Upper lobe of left lung (tissue), 4 donors: ENCODE measurements at regions not wholly inside any gene's neighbourhood (a gene's known extent, or its start where the extent isn't known, plus 50 kb on each side); places are given as distances from the start of the nearest gene placed in this dataset.

ENCODE experiments used
- CTCF ChIP-seq, 6 experiments: fragments of 450-650 bp in 4 of 6; fragments of 200-600 bp in 2 of 6; sonication (generic) in 2 of 6; IDR thresholded peaks; one replicate each; pipeline ENCODE4 v1.5.1; 2016 to 2019; ENCODE audit warnings: antibody characterized with exemption in 6 of 6
- POLR2A ChIP-seq, 4 donors: fragments of 450-650 bp; IDR thresholded peaks; one replicate each; pipeline ENCODE4 v1.5.1; 2016 to 2017; ENCODE audit warnings: antibody characterized with exemption in 4 of 4, mild to moderate bottlenecking in 2 of 4

- TF ChIP-seq POLR2A (IDR thresholded peaks at IDR 0.05) (no peak), CTCF (IDR thresholded peaks at IDR 0.05) (no peak)
These were observed 126.5 kb upstream of the ARHGAP42 start for GRCh38 chr11:100560606-100561005.
